OCI-LY3 (cell line): ENCODE measurements at regions not wholly inside any gene's neighbourhood (a gene's known extent, or its start where the extent isn't known, plus 50 kb on each side); places are given as distances from the start of the nearest gene placed in this dataset.

Source experiments
- H2AFZ ChIP-seq: fragments of 200-600, 300-600 bp; shearing (Covaris generic); 2 replicates; pipeline ENCODE4 v1.6.0; 2014; ENCODE audit warnings: antibody characterized with exemption, low read depth, low read length
- H3K27ac ChIP-seq: fragments of 200-600, 300-600 bp; sonication (generic); 2 replicates; pipeline ENCODE4 v1.5.1; 2014; ENCODE audit warnings: mild to moderate bottlenecking, low read length, moderate library complexity, mixed read lengths
- H3K27me3 ChIP-seq: fragments of 200-600, 300-600 bp; sonication (generic); 2 replicates; pipeline ENCODE4 v1.6.1; 2014; ENCODE audit warnings: low read depth, low read length, mixed read lengths
- H3K36me3 ChIP-seq: fragments of 200-600, 300-600 bp; sonication (generic); replicated peaks from 2 replicates; pipeline ENCODE3; 2014; ENCODE audit warnings: low read depth, low read length, mixed read lengths
- H3K4me1 ChIP-seq: fragments of 300-600, 200-600 bp; sonication (generic); 2 replicates; pipeline ENCODE4 v1.6.1; 2014; ENCODE audit warnings: low read length, mixed read lengths
- H3K4me2 ChIP-seq: fragments of 200-600, 300-600 bp; sonication (generic); 2 replicates; pipeline ENCODE4 v1.6.1; 2014; ENCODE audit warnings: low read length, mixed read lengths
- H3K4me3 ChIP-seq: fragments of 300-600, 200-600 bp; sonication (generic); 2 replicates; pipeline ENCODE4 v1.5.1; 2014; ENCODE audit warnings: antibody characterized with exemption, mild to moderate bottlenecking, low read length, moderate library complexity
- H3K79me2 ChIP-seq: fragments of 300-600, 200-600 bp; shearing (Covaris generic); 2 replicates; pipeline ENCODE4 v1.6.1; 2014; ENCODE audit warnings: mild to moderate bottlenecking, low read length, mixed read lengths
- H3K9ac ChIP-seq: fragments of 300-600, 200-600 bp; shearing (Covaris generic); 2 replicates; pipeline ENCODE4 v1.6.0; 2014; ENCODE audit warnings: mild to moderate bottlenecking, low read length, moderate library complexity
- H3K9me3 ChIP-seq: fragments of 200-600, 300-600 bp; shearing (Covaris generic); 2 replicates; pipeline ENCODE4 v1.6.1; 2014; ENCODE audit warnings: low read length, mixed read lengths; ENCODE audit not compliant: insufficient read depth
- H4K20me1 ChIP-seq: fragments of 200-600, 300-600 bp; sonication (generic); 2 replicates; pipeline ENCODE4 v1.6.1; 2016; ENCODE audit warnings: low read length, mixed read lengths; ENCODE audit not compliant: insufficient read depth
- CTCF ChIP-seq: fragments of 200-600, 300-600 bp; sonication (generic); IDR thresholded peaks from 2 replicates; pipeline ENCODE4 v1.5.1; 2014; ENCODE audit warnings: antibody characterized with exemption, low read length, low read depth
- EZH2phosphoT487 ChIP-seq: fragments of 200-600 bp; shearing (Covaris generic); IDR thresholded peaks from 2 replicates; pipeline ENCODE4 v1.6.1; 2018; ENCODE audit warnings: antibody characterized with exemption, mixed run types, low read depth

GRCh38 chr7:142671506-142671905 is 77.8 kb upstream of the PRSS1 start:
- H3K9ac ChIP-seq = no peak overlapping the region
- H3K36me3 ChIP-seq = no peaks in the 10 kb centered on the region
- H3K4me1 ChIP-seq = peaks cover 21% of the 10 kb centered on the region
- H3K4me2 ChIP-seq = peak overlapping the region; percentile 33
- TF ChIP-seq EZH2phosphoT487 = no peak
- TF ChIP-seq CTCF = no peak
- no peaks in the 10 kb centered on the region for H3K9me3 ChIP-seq
- H3K27ac ChIP-seq = no peak overlapping the region
- H3K79me2 ChIP-seq = no peaks in the 10 kb centered on the region
- no peak overlapping the region for H2AFZ ChIP-seq
- H3K27me3 ChIP-seq = no peaks in the 10 kb centered on the region
- no peak overlapping the region for H3K4me3 ChIP-seq
- H4K20me1 ChIP-seq = no peaks in the 10 kb centered on the region

GRCh38 chr7:142670511-142670910 is 78.8 kb upstream of the PRSS1 start:
- Histone ChIP-seq H3K4me1 (peaks cover 21% of the 10 kb centered on the region), H3K9ac (no peak overlapping the region), H3K27ac (no peak overlapping the region), H4K20me1 (no peaks in the 10 kb centered on the region), H3K36me3 (no peaks in the 10 kb centered on the region), H3K4me3 (no peak overlapping the region), H3K4me2 (no peak overlapping the region), H3K79me2 (no peaks in the 10 kb centered on the region), H2AFZ (no peak overlapping the region), H3K27me3 (no peaks in the 10 kb centered on the region), H3K9me3 (no peaks in the 10 kb centered on the region)
- TF ChIP-seq CTCF = no peak
- TF ChIP-seq EZH2phosphoT487 = no peak

GRCh38 chr7:142669074-142669654 is 80.1 kb upstream of the PRSS1 start:
- Histone ChIP-seq H3K4me3 (no peak overlapping the region), H3K27ac (no peak overlapping the region), H3K9ac (no peak overlapping the region), H3K4me1 (peaks cover 21% of the 10 kb centered on the region), H3K27me3 (no peaks in the 10 kb centered on the region), H3K4me2 (peak overlapping the region; percentile 78), H3K9me3 (no peaks in the 10 kb centered on the region), H3K36me3 (no peaks in the 10 kb centered on the region), H2AFZ (0 out of 2 replicates have a peak overlapping the region, but pooled peaks have one; percentile 52), H3K79me2 (no peaks in the 10 kb centered on the region), H4K20me1 (no peaks in the 10 kb centered on the region)
- TF ChIP-seq CTCF (peak; percentile 67), EZH2phosphoT487 (no peak)

GRCh38 chr7:142668495-142668894 is 80.8 kb upstream of the PRSS1 start:
- TF ChIP-seq CTCF (no peak), EZH2phosphoT487 (no peak)
- H3K36me3 ChIP-seq = no peaks in the 10 kb centered on the region

More at GRCh38 chr7:142668495-142668894, 80.8 kb upstream of the PRSS1 start:
- peaks cover 21% of the 10 kb centered on the region for H3K4me1 ChIP-seq
- H4K20me1 ChIP-seq = no peaks in the 10 kb centered on the region
- H3K9ac ChIP-seq = no peak overlapping the region
- no peaks in the 10 kb centered on the region for H3K27me3 ChIP-seq
- peak overlapping the region; percentile 78 for H3K4me2 ChIP-seq
- peak overlapping the region; percentile 20; the same call in 1 of the 2 replicates for H3K4me3 ChIP-seq
- H3K27ac ChIP-seq = no peak overlapping the region
- H3K79me2 ChIP-seq = no peaks in the 10 kb centered on the region
- H2AFZ ChIP-seq = no peak overlapping the region
- H3K9me3 ChIP-seq = no peaks in the 10 kb centered on the region
